Breast epithelium (tissue), 3 donors: ENCODE measurements at regions not wholly inside any gene's neighbourhood (a gene's known extent, or its start where the extent isn't known, plus 50 kb on each side); places are given as distances from the start of the nearest gene placed in this dataset.

Source experiments
- POLR2A ChIP-seq: fragments of 450-650 bp; IDR thresholded peaks from one replicate; pipeline ENCODE4 v1.6.1; 2016; ENCODE audit warnings: antibody characterized with exemption, mild to moderate bottlenecking, moderate library complexity
- TF ChIP-seq, protein P1 (sequence below), 3 donors: fragments of 450-650 bp; IDR thresholded peaks; one replicate each; pipeline ENCODE4 v1.5.1; 2016 to 2017; ENCODE audit warnings: antibody characterized with exemption in 3 of 3, mild to moderate bottlenecking in 3 of 3, moderate library complexity in 3 of 3

GRCh38 chr2:9770006-9770307 is 73.3 kb upstream of the TAF1B start:
- TF ChIP-seq, protein P1, sequence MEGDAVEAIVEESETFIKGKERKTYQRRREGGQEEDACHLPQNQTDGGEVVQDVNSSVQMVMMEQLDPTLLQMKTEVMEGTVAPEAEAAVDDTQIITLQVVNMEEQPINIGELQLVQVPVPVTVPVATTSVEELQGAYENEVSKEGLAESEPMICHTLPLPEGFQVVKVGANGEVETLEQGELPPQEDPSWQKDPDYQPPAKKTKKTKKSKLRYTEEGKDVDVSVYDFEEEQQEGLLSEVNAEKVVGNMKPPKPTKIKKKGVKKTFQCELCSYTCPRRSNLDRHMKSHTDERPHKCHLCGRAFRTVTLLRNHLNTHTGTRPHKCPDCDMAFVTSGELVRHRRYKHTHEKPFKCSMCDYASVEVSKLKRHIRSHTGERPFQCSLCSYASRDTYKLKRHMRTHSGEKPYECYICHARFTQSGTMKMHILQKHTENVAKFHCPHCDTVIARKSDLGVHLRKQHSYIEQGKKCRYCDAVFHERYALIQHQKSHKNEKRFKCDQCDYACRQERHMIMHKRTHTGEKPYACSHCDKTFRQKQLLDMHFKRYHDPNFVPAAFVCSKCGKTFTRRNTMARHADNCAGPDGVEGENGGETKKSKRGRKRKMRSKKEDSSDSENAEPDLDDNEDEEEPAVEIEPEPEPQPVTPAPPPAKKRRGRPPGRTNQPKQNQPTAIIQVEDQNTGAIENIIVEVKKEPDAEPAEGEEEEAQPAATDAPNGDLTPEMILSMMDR (IDR thresholded peaks at IDR 0.05) = no peak
- no peak for TF ChIP-seq POLR2A
